GM18505 (cell line): ENCODE measurements at regions not wholly inside any gene's neighbourhood (a gene's known extent, or its start where the extent isn't known, plus 50 kb on each side); places are given as distances from the start of the nearest gene placed in this dataset.
A peak's percentile ranks its signal among the peaks of the same experiment; 100 is the strongest.
"Not testable (repeated sequence)": the region's sequence is repeated elsewhere in the genome, so short reads cannot be mapped to it uniquely, and the experiment has no call there.

ENCODE experiments used
- ATAC-seq: cut with Tn5 transposase; IDR thresholded peaks from one replicate; pipeline ENCODE4 v1.9.1; 2021; ENCODE audit not compliant: unreplicated experiment
- POLR2A ChIP-seq: IDR thresholded peaks from 4 replicates; pipeline ENCODE4 v1.6.1; 2011; ENCODE audit warnings: borderline replicate concordance; ENCODE audit not compliant: insufficient read depth, insufficient read length; ENCODE audit errors: extremely low read depth

DNA sequence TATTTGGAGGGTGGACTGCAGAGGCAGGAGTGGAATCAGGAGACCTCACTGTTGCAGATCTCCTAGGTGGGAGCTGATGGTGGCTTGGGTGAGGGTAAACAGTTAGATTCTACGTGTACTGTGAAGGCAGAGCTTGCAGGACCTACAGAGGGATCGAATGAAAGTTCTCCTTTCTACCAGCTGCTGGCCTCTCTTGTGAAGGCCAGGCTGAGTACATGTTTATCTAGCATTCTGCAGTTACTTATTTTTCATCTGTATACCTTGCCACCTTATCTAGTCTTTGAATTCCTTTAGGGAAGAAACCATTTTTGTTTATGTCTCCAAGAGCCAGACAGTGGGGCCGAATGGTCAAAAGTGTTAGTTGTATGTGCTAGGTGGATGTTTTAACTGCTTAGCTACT is 57.6 kb downstream of the PTTG1 start:
- no peak for ATAC-seq
- peak; percentile 3 for TF ChIP-seq POLR2A

- no peak for ATAC-seq
- TF ChIP-seq POLR2A = peak; percentile 8
These were observed 58.3 kb downstream of the PTTG1 start for GRCh38 chr5:160479926-160480325.

- ATAC-seq = no peak
- TF ChIP-seq POLR2A = no peak
These were observed 59.0 kb downstream of the PTTG1 start for GRCh38 chr5:160480652-160481051.

GRCh38 chr5:160484678-160485077 is 63.0 kb downstream of the PTTG1 start:
- TF ChIP-seq POLR2A = no peak
- ATAC-seq = no peak

DNA sequence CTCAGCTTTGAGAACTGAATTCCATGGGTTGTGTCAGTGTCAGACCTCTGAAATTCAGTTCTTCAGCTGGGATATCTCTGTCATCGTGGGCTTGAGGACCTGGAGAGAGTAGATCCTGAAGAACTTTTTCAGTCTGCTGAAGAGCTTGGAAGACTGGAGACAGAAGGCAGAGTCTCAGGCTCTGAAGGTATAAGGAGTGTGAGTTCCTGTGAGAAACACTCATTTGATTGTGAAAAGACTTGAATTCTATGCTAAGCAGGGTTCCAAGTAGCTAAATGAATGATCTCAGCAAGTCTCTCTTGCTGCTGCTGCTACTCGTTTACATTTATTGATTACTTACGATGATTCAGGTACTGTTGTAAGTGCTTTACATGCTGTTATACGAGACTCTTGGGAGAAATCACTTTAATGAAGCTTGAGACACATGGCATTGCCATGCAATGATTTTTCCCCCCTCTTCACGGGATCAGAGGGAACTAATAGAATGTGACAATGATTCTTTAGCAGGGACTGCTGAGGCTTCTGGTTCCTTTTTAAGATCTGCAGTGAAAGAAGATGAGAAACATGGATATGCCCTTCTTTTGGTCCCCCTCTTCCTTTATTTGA is 63.8 kb downstream of the PTTG1 start:
- no peak for ATAC-seq
- TF ChIP-seq POLR2A = no peak

- peak; percentile 73 for ATAC-seq
These were observed 64.9 kb downstream of the PTTG1 start for GRCh38 chr5:160486573-160486972.

DNA sequence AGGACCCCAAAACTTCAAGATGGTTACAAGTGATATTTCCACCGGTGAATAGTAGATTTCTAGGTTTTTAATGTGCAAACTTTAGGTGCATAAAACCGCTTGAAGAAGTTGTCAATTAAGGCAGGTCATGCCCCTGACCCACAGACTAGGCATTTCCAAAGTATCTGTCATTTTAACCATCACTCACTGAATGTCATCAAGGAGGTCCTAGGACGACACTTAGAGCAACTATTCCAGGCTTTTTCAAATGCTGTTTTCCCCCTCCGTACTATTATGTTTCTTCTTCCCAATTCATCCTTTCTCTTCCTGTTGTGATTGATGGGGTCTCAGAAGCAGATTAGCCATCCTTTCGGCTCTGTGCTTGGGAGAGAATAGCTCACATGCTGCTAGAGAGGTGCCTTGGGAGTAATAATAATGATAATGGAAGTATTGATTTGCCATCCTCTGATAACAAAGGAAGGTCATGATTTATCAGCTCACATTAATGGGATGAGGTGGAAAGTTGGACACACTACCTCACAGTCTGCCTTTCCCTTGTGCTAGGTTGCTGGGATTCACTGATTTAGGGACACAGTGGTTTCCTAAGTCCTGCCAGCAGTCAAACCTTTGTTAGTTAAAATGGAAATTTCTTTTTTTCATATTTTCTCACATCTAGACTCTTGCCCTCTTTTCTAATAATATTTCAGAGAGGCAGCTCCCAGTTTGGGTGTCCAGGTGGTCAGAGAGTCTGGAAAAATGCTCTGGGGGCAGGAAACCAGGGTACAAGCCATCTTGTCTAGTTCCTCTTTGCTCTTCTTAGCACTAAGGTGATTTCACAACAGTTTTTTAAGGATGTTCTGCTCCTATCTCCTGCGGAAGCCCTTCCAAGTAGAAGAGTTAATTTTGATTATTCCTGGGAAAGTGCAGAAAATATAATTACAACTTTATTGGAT is 67.0 kb downstream of the PTTG1 start:
- no peak for ATAC-seq
- peak; percentile 27 for TF ChIP-seq POLR2A

More at GRCh38 chr5:160486573-160486972, 64.9 kb downstream of the PTTG1 start:
- peak; percentile 3 for TF ChIP-seq POLR2A

DNA sequence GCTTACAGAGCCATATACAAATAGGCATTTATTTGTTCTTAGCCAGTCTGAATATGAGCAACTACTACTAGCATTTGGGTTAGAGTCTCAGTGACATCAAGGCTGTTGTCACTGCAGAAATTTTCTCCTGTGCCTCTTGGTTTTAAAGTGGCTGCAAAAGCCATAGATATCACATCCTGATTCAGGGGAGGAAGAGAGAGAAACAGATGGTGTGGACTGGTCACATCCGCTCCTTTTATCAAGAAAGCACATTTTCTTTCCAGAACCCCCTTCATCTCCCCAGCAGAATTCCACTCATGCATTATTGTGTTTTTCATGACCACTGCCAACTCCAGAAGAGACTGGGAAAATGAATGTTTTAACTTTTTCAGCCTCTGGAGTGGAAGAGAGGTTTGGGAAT is 69.8 kb downstream of the PTTG1 start:
- no peak for ATAC-seq
- no peak for TF ChIP-seq POLR2A

- no peak for ATAC-seq
- no peak for TF ChIP-seq POLR2A
These were observed 70.9 kb downstream of the PTTG1 start for GRCh38 chr5:160492565-160492964.

DNA sequence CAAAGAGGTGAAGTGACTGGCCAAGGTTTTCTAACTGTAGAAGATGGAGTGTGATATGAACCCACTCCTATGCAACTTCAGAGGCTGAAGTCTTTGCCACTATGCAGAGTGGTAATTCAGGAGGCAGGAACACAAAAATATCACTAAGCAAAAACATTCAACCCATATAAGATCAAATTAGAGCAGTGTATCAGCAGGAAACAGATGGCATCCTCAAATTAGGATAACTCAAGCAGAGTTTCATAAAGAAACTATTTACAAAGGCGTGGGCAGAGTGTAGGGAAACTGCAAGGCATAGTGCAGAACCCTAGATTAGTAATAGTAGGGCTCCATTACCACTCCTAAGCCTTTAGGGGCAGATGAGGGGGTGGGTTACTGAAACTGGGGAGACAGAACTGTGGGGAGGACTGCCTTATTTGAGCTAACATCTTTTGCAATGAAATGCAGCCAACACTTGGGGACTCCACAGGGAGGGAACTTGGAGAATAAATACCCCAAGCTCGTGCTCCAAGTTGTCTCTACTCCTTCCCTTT is 72.2 kb downstream of the PTTG1 start:
- TF ChIP-seq POLR2A = no peak
- ATAC-seq = no peak

GRCh38 chr5:160494451-160494850 is 72.8 kb downstream of the PTTG1 start:
- no peak for ATAC-seq
- no peak for TF ChIP-seq POLR2A

GRCh38 chr5:160496334-160496733 is 74.7 kb downstream of the PTTG1 start:
- no peak for TF ChIP-seq POLR2A
- ATAC-seq = no peak

- no peak for ATAC-seq
- TF ChIP-seq POLR2A = no peak
These were observed 75.1 kb downstream of the PTTG1 start for GRCh38 chr5:160496784-160497183.

DNA sequence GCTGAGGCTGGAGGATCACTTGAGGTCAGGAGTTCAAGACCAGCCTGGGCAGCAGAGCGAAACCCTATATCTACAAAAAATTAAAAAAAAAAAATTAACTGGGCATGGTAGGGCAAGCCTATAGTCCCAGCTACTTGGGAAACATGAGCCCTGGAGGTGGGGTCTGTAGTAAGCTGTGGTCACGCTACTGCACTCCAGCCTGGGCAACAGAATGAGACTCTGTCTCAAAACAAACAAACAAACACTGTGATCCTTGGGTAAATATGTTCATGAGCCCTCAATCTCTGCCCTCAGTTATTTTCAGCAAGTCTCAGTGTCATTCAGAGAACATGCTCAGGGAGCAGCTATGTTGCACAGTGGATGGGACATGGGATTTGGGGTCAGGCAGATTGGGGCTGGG is 76.2 kb downstream of the PTTG1 start:
- ATAC-seq = no peak

GRCh38 chr5:160498441-160499043 is 76.9 kb downstream of the PTTG1 start:
- ATAC-seq = not testable (repeated sequence)

More for the DNA sequence above, 76.2 kb downstream of the PTTG1 start:
- no peak for TF ChIP-seq POLR2A
